ENCODE measurements at regions not wholly inside any gene's neighbourhood (a gene's known extent, or its start where the extent isn't known, plus 50 kb on each side); places are given as distances from the start of the nearest gene placed in this dataset.

DNA sequence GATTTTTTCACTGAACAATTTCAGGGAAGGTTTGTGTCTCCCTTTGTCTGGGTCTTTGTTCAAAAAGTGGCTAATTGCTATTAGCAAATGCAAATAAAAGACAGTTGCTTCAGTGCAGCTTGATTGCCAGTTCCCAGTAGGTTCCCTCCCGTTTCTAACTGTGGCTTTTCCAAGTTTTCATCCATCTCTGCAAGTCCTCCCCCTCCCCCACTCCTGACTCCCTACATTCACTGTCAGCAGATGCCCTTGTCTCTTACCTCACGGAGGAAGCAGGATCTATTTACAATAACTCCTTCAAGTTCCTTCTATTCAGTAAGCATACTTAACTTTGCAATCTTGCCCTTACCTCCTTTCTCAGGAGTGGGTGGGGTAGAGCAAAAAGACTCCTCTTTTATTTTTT lies 55.4 kb upstream of the SCEL start:
- DNase-seq (ENCODE audit: low spot score), result no peak

DNA sequence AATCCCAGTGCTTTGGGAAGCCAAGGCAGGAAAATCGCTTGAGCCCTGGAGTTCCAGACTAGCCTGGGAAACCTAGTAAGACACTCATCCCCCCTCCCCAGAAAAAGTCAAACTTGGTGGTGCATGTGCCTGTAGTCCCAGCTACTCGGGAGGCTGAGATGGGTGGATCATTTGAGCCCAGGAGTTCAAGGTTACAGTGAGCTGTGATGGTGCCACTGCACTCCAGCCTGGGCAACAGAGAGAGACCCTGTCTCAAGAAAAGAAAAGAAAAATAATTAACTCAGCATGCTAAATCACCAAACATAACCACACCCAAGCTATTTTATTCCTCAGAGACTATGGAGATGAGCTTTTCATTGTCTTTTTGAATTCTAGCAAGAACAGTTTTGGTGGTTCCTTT lies 56.2 kb upstream of the SCEL start:
- no peak for DNase-seq (ENCODE audit: low spot score)

DNA sequence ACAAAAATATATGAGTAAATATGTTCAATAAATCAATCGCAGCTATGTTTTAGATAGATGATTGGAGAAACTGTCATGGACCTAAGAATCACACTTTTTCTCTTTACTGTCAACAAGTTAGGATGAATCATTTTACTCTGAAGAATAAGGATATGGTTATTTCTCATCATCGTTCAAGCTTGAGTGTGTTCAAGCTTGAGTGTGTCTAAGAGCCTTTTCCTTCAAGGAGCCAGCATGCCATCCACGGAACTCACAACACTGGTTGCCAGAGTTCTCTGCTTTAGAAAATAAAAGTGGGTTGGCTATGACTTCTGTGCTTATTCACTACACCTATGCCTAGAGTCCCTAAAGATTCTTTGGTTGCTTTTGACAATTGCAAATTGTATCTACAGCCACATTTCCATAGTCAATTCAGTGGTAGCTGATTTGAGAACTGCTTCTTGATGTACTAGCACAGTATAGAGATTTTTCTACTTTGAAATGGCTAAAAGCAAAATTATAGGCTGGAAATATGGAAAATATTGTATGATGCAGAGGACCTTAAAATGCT lies 58.1 kb upstream of the SCEL start:
- no peak for DNase-seq (ENCODE audit: low spot score)

DNA sequence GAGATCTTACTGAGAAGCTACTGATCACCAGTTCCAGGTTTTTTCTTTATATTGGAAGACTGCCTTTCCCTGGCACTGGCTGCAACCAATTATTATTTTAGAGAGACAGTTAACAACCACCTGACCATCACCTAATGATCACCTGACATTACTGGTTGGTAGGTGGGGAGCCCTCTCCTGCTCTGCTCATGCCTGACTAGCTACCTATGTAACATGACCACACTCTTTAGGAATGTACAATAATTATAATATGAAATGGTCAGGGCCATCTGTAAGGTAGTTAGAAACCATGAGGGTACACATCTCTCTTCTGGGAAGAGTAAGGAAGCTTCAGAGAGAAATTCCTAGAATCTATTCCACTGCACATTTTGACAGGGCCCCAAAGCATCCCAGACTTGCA lies 59.0 kb upstream of the SCEL start:
- DNase-seq (ENCODE audit: low spot score), result no peak

DNA sequence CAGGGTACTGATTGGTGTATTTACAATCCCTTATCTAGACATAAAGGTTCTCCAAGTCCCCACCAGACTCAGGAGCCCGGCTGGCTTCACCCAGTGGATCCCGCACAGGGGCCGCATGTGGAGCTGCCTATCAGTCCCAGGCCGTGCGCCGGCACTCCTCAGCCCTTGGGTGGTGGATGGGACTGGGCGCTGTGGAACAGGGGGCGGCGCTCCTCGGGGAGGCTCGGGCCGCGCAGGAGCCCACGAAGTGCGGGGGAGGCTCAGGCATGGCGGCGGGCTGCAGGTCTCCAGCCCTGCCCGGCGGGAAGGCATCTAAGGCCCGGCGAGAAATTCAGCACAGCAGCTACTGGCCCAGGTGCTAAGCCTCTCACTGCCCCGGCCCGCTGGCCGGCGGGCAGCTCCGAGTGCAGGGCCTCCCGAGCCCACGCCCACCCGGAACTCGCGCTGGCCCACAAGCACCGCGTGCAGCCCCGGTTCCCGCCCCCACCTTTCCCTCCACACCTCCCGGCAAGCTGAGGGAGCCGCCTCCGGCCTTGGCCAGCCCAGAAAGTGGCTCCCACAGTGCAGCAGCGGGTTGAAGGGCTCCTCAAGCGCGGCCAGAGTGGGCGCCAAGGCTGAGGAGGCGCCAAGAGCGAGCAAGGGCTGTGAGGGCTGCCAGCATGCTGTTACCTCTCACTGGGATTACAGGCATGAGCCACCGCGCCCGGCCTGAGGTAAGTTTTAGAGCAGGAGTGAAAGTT lies 60.0 kb upstream of the SCEL start:
- no peak for DNase-seq (ENCODE audit: low spot score)

DNA sequence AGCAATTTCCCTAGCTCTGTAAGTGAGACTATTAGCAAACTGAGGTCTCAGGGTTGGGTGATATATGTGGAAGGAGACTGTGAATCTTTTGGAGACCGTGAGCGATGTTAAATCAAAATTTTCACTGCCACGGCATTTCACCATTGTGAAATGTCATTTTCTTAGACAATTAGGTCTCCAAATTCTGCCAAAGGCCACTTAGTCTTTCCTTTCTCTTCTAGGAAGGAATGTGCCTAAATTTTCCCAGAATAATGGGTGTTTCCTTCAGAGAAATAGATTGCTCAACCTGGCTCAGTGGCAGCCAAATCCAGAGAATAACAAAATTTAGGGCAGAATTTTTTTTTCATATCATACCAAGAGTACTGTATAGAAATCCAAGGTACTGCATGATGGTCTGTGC lies 64.5 kb upstream of the SCEL start:
- DNase-seq (ENCODE audit: low spot score), result no peak

DNA sequence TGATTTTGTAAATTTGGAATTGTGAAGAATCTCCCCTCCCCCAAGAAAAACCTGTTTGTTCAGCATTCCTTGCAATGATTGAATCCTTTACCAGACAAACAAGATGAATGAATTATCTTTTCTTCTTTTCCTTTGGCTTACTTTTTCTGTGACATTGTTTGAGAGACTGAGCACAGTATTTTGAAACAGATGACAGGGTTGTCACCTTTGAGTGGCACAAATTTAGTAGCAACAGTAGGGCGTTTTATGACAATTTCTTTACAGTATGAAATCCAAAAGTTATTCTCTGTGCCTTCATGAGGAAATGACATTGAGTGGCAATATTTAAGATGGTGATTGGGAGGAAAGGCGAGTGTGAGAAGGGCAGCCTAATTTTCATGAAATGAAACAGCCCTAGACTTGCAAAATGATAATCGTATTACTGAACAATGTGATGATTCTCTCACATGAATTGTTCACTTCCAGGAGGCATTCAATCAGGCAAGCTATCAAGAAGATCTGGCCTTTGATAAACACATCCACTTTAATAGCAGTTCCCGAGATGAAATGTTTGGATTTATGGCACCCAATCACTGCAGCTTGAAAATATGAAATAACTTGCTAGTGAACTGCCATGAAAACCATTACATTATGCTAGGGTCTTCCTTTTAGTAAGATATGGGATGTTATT lies 68.6 kb upstream of the SCEL start:
- DNase-seq (ENCODE audit: low spot score), result no peak

DNA sequence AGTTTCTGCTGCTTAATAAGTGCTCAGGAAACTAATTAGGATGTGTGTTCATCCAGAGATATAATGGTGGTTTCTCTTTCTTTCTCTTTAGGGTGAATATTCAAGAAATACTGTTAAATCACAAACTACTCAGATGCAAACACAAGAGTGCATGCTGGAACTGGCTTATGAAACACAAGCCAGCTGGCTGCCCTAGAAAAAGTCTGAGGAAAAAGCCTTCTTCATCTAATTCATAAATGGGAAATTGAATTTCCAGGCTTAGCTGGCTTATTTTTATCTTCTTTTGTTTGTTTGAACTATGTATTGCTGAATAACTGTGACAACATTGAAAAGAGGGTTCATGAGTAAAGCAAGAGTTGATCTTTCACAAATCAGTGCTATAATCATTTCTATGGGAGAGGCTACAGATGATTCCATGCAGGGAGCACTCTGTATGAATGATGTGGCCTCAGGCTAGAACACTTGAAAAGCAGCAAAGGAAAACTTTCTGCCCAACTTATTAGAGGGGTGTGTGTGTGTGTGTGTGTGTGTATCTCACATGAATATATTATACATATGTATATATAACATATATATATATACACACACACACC lies 69.8 kb upstream of the SCEL start:
- DNase-seq (ENCODE audit: low spot score), result no peak

DNA sequence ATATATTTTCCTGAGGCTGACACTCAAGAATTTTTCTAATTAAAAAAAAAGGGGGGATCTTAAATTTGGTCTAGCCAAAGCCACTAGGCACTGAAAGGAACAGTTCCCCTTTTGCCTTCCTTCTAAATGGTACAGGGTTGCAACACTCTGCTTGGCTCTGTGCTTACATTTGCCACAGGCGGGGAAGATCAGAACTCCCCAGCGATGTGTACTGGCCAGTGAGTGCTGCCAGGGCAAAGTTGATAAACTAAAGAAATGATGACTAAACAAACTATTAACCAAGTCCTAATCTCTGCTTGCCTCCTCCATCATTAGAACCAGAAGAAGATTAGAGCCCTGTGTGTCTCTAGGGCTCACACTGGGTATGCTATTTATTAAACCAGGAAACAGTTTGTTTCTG lies 75.3 kb upstream of the SCEL start:
- peak; percentile 3 for DNase-seq (ENCODE audit: low spot score)

DNA sequence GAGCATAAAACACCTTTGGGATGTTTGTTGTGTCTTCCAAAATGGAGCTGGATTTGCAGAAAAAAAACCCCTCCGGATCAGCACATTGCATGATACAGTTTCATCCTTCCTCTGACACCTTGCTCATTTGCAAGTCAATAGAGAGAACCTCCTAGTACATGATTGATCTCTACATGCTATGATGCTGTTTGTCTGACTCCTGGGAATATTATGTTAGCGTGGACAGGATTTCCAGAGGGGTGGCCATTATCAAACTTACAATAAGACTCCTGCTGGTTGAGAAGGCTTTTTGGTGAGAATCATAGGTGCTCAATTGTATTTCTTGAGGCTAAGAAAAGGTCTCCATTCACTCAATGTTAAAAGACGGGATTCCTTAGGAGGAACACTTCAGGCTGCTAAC lies 75.9 kb upstream of the SCEL start:
- no peak for DNase-seq (ENCODE audit: low spot score)

DNA sequence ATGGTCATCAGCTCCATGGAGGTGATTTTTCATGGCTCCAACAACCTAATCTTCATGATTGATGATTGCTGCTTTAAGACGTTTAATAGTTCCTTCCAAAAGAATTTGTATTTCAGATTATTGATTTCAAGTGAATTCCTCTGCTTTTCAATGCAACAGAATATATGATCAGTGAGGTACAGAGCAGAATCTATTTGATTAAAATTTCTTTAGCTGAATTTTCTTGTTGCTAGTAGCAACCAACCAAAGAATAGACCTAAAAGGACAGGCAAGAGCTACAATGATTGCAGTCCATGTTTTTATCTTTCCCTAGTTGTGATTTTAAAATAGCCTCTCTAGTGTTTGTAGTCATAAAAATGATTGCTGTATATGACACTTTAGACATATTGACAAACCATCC lies 76.8 kb upstream of the SCEL start:
- no peak for DNase-seq (ENCODE audit: low spot score)

DNA sequence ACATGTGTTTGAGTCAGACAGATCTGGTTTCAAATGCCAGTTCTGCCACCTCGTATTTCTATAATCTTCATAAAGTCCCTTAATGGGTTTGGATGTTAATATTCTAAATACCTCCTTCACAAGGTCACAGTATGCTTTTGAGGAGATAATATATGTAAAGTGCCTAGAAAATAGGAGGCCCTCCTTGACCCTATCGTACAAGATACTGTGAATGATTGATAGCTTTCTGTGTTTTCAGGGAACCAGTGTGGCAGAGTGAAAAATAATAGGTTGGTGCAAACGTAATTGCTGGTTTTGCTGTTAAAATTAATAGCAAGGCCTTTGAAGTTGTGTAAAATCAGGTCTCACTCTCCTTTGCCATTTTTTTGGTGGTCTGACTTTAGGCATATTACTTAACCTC lies 77.5 kb upstream of the SCEL start:
- no peak for DNase-seq (ENCODE audit: low spot score)

DNA sequence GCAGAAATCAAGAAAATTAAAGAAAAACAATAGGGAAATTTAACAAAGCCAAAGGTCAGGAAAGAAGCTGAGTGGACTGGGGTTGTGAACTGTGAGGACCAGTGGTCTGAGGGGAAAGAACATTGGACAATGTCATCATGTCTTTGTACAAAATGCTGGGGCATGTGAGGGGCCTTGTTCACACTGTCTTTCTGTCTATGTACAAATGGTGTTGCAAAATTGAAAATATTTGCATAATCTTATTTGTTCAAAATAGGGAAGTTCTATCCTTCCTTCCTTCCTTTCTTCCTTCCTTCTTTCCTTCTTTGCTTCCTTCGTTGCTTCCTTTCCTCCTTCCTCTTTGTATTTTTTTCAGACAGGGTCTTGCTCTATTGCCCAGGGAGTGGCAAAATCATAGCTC lies 79.2 kb upstream of the SCEL start:
- no peak for DNase-seq (ENCODE audit: low spot score)

DNA sequence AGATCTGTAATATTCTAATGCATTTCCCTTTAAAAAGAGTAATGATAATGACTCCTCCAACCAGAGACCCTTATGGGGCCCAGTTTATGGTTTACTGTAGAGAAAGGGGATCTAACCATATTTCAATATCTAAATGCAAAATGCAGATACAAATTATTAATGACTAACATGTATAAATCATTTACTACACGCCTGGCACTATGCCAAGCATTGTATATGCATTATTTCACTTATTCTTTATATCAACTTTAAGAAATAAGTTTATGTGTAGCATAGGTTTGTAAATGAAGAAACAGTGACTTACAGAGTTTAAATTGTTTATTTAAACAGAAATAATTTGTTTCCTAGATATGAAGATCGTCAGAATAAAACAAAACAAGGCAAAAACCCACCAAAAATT lies 86.2 kb upstream of the SCEL start:
- no peak for DNase-seq (ENCODE audit: low spot score)

DNA sequence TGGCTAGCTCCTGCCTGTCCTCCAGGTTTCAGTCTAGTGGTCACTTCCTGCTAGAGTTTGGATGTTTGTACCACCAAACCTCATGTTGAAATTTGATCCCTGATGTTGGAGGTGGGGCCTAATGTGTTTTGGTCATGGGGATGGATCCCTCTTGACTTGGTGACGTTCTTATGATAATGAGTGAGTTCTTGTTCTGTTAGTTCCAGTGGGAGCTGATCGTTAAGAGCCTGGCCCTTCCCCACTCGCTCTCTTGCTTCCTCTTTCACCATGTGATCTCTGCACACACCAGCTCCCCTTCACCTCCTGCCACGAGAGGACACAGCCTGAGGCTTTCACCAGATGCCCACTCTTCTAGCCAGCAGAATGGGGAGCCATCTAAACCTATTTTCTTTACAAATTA lies 86.8 kb upstream of the SCEL start:
- no peak for DNase-seq (ENCODE audit: low spot score)

DNA sequence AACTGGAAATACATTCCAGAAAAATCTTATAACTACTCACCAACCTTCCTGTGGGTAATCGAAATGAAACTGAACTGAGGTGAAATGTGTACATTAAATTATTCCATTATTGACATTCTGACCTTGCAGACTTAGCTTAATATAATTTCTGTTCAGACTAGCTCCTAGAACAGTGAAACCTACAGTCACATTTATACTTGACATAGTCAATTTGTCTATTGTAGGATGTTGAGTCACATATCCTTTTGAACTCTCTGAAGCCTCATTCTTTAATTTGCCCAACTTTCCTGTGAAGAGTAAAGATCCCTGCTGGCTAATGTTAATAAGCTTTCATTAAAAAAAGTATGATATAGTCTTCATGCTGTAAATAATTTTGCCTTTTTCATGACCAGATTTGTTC lies 92.0 kb upstream of the SCEL start:
- DNase-seq (ENCODE audit: low spot score), result no peak

DNA sequence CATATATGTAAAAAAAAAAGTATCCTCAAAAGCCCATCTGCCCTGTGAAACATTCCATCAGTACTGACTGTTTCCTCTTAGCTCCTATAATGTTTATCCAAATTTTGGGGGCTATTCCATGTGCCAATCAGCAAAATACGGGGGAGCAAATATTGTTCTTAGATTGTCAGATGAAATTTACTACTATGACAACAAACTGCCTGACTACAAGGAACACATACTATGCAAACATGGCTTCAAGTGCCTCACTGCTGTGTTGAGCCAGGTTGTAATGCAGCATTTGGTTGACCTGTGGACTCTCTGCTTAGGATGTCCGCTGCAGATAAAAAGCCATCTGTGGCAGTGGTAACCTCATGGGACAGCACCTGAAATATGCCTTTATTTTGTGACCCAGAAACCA lies 98.2 kb upstream of the SCEL start:
- no peak for DNase-seq (ENCODE audit: low spot score)

DNA sequence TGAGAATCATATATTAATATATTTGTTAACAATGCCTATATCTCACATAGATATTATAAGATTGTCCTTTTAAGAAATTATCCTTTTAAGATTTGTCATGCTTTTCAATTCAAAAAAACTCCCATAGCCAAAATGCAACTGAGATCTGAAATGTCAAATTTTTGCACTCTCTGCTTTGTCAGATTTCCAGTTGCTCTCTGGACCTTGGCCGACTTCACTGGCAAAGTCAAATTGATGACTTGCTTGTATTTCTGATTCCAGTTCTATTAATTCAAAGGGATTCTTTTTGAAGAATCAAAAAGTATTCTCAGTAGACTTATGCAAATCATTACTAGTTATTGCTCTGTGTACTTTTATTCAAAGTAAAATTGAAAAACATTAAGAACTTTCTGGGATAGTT lies 101.2 kb upstream of the SCEL start:
- DNase-seq (ENCODE audit: low spot score), result no peak

DNA sequence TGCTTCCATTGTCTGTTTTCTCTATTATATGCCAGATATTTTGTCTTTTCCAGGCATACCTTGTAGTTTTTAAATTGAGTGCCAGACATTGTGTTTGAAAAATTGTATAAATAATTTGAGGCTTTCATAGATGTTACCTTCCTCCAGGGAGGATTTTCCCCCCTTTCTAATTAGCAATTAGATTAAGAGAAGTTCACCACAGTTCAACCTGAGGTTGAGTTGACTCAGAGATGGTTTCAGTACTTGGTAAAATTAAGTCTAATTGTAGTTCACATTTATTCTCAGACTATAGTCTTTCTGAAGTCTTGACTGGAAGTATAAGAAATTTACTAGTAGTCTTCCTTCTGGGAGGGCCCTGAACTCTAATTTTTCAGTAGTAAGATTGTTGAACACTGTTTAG lies 104.1 kb upstream of the SCEL start:
- DNase-seq (ENCODE audit: low spot score), result no peak

DNA sequence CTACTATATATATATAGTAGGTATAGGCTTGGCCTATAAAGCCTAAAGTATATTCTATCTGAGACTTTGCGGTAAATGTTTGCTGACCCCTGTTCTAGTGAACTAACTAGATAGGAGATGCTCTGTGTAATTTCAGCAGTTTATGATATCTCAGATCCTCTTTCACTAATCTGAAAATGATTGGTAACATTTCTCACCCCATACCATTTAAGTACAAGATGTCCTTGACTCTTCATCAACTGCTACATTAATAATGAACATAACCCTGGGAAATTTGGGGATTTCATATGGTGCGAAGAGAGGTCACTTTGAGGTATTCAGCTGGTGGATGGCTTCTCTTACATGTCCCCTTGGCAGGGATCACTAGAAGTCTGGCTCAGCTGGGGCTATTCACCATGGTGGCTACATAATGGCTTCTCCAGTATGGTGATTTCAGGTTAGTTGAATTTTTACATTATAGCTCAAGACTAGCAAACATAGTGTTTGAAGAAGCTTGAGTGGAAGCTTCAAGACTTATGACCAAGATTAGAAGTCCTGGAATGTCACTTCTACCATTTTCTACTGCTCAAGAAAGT lies 103.6 kb upstream of the MYCBP2 start:
- no peak for DNase-seq (ENCODE audit: low spot score)

DNA sequence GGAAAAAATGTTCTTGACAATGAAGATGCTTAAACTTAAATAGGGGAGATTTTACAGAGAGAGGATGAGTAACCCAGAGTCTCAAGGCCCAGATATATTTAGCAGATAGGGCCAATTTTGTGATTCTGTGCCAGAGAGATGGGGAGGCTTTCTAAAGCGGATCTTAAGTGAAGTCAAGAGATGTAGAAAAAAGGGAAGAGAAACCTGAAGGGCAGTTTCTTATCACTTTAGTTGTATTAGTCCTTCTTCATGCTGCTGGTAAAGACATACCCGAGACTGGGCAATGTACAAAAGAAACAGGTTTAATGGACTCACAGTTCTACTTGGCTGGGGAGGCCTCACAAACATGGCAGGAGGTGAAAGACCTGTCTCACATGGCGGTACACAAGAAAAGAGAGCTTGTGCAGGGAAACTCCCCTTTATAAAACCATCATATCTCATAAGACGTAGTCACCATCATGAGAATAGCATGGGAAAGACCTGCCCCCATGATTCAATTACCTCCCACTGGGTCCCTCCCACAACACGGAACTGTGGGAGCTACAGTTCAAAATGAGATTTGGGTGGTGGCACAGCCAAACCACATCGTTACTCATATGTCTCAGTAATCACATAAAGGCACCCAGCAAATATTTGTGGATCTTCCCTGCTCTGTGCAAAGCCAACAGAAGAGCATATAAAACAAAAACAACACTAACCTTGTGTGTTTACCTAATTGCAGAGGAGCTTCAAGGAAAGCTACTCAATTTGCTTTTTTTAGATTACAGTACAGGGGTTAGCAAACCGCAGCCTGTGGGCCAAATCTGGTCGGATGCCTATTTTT lies 102.6 kb upstream of the MYCBP2 start:
- no peak for DNase-seq (ENCODE audit: low spot score)

DNA sequence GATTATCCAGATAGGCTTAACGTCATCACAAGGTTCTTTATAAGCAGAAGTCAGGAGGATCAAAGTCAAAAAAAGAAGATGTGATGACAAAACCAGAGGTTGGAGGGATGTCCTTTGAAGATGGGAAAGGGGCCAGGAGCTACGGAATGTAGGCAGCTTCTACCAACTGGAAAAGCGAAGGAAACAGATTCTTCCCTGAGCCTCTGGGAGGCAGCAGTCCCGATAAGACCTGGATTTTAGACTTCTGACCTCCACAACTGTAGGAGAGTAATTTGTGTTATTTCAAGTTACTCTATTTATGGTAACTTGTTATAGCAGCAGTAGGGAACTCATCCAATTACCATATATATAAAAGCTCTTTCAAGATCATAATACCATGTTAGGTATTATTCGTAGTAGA lies 98.8 kb upstream of the MYCBP2 start:
- no peak for DNase-seq (ENCODE audit: low spot score)

Measured in CD4-positive, alpha-beta T cell treated with Interleukin-15 for 4 hours (primary cell).